Esophagus (tissue), 2 donors: ENCODE measurements at regions not wholly inside any gene's neighbourhood (a gene's known extent, or its start where the extent isn't known, plus 50 kb on each side); places are given as distances from the start of the nearest gene placed in this dataset.

Experiments used
- H3K27ac ChIP-seq, 2 donors: one replicate each; pipeline ENCODE4 v1.5.1; 2013; ENCODE audit warnings: low read depth in 2 of 2, mild to moderate bottlenecking in 2 of 2, inconsistent platforms in 1 of 2, low read length in 1 of 2, moderate library complexity in 1 of 2
- H3K27me3 ChIP-seq, 2 donors: one replicate each; pipeline ENCODE4 v1.6.1; 2013; ENCODE audit warnings: low read length in 2 of 2, control low read depth in 1 of 2, mild to moderate bottlenecking in 1 of 2; ENCODE audit not compliant: insufficient read depth in 2 of 2, control insufficient read depth in 1 of 2
- H3K36me3 ChIP-seq, 2 donors: one replicate each; pipeline ENCODE4 v1.6.1; 2013; ENCODE audit warnings: low read length in 1 of 2; ENCODE audit not compliant: control insufficient read depth in 2 of 2, insufficient read depth in 2 of 2
- H3K4me1 ChIP-seq, 2 donors: one replicate each; pipeline ENCODE4 v1.6.1; 2013; ENCODE audit warnings: low read length in 1 of 2; ENCODE audit not compliant: control insufficient read depth in 2 of 2, insufficient read depth in 2 of 2
- H3K4me3 ChIP-seq, 2 donors: one replicate each; pipeline ENCODE4 v1.5.1; 2013; ENCODE audit warnings: low read length in 2 of 2, mild to moderate bottlenecking in 2 of 2, low read depth in 1 of 2, moderate library complexity in 1 of 2
- H3K9me3 ChIP-seq, 2 donors: one replicate each; pipeline ENCODE4 v1.6.1; 2013; ENCODE audit warnings: mild to moderate bottlenecking in 2 of 2, low read depth in 1 of 2, low read length in 1 of 2, moderate library complexity in 1 of 2; ENCODE audit not compliant: control insufficient read depth in 2 of 2, insufficient read depth in 1 of 2
- WGBS, 2 donors: extraction: QIAGEN DNeasy Blood & Tissue Kit; methylation state at CpG; one replicate each; pipeline ENCODE4 v1.1.7; 2013; 5-methylcytosine and 5-hydroxymethylcytosine counted together
- donor health status: healthy with polysubstance abuse.
- donor health status: Bipolar disorder and iron deficiency.

DNA sequence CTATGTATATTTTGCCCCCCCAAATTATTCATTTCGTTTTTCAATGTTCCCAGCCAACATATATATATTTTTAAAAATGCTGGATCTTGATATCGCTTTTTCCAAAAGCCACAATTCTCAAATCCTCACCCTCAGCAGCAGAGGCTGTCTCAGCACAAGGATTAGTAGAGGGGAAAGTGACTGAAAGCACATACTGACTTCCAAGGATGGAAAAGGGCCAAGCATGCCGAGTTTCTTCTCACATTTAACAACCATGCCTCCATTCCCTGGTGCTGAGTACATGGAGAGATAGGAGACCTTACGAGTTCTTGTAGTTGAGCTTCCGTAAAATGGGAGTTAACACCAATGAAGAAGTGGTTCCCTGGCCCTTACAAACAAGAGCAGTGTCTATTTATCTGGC, 403.4 kb upstream of the DCN start:
- H3K4me3 ChIP-seq: no peak overlapping the region
- no peaks in the 10 kb centered on the region for H3K36me3 ChIP-seq
- no peak overlapping the region for H3K27ac ChIP-seq
- H3K9me3 ChIP-seq: no peaks in the 10 kb centered on the region
- H3K4me1 ChIP-seq: no peaks in the 10 kb centered on the region
- 80 to 82% methylated on average over 5 of the region's 5 CpGs for WGBS, 2 donors
- no peaks in the 10 kb centered on the region for H3K27me3 ChIP-seq

DNA sequence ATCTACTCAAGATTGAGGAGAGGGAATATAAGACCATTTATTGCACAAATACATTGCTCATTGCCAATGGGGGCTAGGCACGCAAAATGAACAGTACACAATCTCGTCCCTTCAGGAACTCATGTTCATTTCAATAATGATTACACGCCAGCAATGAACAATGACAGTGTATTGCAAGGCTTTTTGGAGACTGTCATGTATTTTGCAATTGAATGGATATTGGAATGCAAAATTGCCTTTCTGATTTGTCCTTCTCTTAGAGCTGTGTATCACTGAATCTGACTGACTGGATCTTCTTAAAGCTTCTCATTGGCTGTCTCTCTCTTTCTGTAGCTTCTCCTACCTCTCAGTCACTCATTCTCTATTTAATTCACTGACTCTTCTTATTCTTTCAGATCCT, 400.2 kb upstream of the DCN start:
- Histone ChIP-seq H3K27me3 (no peaks in the 10 kb centered on the region), H3K9me3 (no peaks in the 10 kb centered on the region), H3K36me3 (no peaks in the 10 kb centered on the region), H3K4me3 (no peak overlapping the region), H3K4me1 (no peaks in the 10 kb centered on the region), H3K27ac (no peak overlapping the region)
- WGBS, 2 donors: 95% methylated on average over 3 of the region's 3 CpGs

DNA sequence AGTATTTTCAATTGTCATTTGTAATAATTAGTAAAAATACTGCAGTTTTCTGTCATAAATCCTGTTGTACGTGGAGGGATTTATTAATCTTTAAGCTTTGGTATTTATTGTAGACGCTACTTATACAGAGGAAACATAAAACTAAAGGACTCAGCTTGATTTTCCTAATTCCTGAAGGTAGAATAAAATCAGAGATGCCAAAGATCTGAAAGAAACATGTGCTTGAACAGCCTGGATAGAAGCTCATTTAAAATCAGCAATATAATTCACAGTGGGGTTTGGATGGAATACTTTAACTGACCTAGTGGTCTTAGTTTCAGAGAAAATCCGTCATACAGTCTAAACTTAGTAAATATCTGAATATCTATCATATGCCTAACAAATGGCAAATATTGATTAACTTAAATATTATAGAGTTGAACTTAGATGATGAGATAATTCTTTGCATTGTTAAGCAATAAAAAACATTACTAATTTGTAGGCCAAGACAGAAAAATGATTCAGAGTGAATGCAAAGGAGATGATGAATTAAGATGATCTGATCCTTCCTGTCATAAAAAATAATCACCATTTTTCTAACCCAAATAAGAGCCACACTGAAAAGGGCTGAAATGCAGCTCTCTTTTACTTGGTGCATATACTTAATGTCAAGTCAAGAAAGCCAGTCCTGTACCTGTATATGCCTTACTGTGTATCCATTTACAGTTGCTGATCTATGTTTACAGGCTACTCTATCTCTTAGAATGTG, 397.1 kb upstream of the DCN start:
- no peaks in the 10 kb centered on the region for H3K4me1 ChIP-seq
- WGBS, 2 donors: 51 to 62% methylated on average over 3 of the region's 3 CpGs
- no peaks in the 10 kb centered on the region for H3K9me3 ChIP-seq
- H3K4me3 ChIP-seq: no peak overlapping the region
- no peaks in the 10 kb centered on the region for H3K27me3 ChIP-seq
- H3K36me3 ChIP-seq: no peaks in the 10 kb centered on the region
- no peak overlapping the region for H3K27ac ChIP-seq

DNA sequence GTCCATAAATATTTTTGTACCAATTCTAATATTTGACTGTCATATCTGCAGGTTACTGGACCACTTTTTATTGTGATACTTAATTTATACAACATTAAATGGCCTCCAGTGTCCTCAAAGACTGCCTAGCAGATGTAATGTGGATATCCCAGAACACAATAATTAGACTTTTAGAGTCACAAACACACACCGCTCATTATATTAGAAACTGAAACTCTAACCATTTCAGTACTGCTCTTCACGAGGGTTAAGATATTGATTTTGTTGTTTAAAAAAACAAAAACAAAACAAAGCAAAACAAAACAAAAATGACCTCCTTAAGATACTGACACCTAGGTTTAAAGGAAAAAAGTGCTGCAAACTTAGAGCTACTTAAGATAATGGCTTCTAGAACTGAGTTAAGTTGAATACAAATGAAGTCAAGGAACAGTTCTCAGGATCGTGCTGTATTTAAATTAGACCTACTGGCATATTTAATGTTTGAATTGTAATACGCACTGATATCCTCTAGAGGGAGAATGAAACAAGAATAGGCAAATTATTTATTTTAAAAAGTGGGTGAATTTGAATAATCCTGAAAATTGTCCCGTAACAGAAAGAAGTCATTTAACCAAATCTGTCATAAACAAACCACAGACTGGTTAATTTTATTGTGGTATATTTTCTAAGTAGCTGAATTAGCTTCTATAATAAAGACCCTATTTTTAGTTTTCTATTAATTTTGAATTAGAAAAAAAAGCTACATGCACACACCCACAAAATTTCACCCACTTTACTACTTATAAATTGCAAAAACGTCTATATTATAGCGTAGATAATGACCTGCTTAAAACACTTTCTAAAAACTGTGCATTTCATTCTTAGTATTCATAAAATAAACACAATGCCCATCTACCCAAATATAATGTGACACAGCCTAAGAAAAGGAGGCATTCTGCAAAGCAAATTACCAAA, 395.2 kb upstream of the DCN start:
- Histone ChIP-seq H3K4me3 (peak overlapping the region in 1 of 2 donors; percentile 26), H3K4me1 (no peaks in the 10 kb centered on the region), H3K36me3 (no peaks in the 10 kb centered on the region), H3K27me3 (no peaks in the 10 kb centered on the region), H3K27ac (no peak overlapping the region), H3K9me3 (no peaks in the 10 kb centered on the region)
- 15 to 17% methylated on average over 7 of the region's 7 CpGs for WGBS, 2 donors

DNA sequence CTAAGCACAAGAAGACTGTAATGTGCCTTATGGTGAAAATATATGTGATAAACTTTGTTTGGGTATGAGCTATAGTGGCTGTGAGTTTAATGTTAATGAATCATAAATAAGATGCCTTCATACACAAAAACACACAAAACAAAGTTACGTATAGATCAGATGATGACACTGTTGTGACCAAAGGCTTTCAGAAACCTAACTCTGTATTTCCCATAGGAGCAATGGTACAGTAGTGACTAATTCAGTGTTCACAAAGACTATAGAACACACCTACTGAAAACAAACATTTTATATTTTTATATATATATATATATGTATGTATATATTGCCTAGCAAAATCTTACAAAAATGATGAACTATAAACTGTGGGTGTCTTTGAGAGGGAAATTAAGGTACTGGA, 393.8 kb upstream of the DCN start:
- H3K9me3 ChIP-seq: no peaks in the 10 kb centered on the region
- no peak overlapping the region for H3K4me3 ChIP-seq
- no peak overlapping the region for H3K27ac ChIP-seq
- WGBS, 2 donors: 87 to 94% methylated on average over 1 of the region's 1 CpG
- H3K27me3 ChIP-seq: no peaks in the 10 kb centered on the region
- no peaks in the 10 kb centered on the region for H3K36me3 ChIP-seq
- H3K4me1 ChIP-seq: no peaks in the 10 kb centered on the region

DNA sequence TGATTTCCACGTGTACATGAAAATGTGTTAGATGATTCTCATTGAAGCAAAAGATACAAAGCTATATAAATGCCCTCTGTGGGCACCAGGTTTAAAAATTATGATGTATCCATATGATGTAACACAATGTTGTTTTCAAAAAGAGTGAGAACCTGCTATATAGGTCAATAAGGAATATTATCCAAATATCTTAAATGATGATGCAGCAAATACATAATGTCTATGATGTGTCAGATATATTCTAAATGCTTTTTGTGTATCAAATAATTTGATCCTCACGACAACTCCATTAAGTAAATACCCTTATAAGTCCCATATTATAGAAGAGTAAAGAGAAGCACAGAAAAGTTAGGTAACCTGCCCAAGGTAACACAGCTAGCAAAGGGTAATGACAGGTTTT, 393.0 kb upstream of the DCN start:
- Histone ChIP-seq H3K36me3 (no peaks in the 10 kb centered on the region), H3K27me3 (no peaks in the 10 kb centered on the region), H3K4me1 (no peaks in the 10 kb centered on the region), H3K4me3 (no peak overlapping the region), H3K9me3 (no peaks in the 10 kb centered on the region), H3K27ac (no peak overlapping the region)
- 93 to 94% methylated on average over 2 of the region's 2 CpGs for WGBS, 2 donors

DNA sequence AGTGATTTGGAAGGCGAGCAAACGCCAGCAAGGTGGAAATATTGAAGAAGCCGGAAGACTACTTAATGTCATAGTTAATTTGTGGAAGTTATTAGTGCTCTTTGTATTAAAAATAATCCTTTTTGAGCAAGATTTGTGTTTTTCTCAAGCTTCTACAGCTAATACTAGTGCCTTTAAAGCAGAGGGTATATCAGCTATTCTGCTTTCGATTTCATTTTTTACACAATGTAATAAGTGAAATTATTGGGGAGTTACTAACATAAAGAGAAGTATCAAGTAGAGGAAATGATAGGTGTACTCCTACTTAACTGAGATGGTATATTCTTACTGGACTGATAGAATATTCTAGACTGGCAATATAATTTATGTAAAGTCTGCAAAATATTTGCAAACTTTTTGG, 392.4 kb upstream of the DCN start:
- no peak overlapping the region for H3K4me3 ChIP-seq
- no peaks in the 10 kb centered on the region for H3K36me3 ChIP-seq
- H3K9me3 ChIP-seq: no peaks in the 10 kb centered on the region
- no peaks in the 10 kb centered on the region for H3K4me1 ChIP-seq
- H3K27me3 ChIP-seq: no peaks in the 10 kb centered on the region
- no peak overlapping the region for H3K27ac ChIP-seq
- 76 to 79% methylated on average over 4 of the region's 4 CpGs for WGBS, 2 donors

DNA sequence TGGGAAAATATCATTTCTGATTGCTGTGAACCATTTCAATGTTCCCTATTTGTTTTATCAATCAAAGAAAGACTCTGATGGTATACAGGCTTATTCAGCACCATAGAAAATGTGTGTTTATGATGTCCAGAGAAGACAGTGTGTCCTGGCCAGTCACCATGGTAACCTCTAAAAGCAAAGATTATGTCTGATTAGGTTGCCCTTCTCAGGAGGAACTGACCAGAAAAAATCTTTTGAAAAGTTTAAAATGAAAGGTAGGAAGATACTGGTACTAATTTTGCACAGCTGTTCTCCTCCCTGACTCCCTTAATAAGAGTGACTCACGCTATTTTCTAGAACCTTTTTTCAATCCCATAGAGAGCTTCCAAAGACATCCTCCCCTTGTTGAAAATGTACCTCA, 391.8 kb upstream of the DCN start:
- Histone ChIP-seq H3K4me1 (no peaks in the 10 kb centered on the region), H3K36me3 (no peaks in the 10 kb centered on the region), H3K9me3 (no peaks in the 10 kb centered on the region), H3K27ac (no peak overlapping the region), H3K27me3 (no peaks in the 10 kb centered on the region), H3K4me3 (no peak overlapping the region)
- 68 to 76% methylated on average over 1 of the region's 1 CpG for WGBS, 2 donors

DNA sequence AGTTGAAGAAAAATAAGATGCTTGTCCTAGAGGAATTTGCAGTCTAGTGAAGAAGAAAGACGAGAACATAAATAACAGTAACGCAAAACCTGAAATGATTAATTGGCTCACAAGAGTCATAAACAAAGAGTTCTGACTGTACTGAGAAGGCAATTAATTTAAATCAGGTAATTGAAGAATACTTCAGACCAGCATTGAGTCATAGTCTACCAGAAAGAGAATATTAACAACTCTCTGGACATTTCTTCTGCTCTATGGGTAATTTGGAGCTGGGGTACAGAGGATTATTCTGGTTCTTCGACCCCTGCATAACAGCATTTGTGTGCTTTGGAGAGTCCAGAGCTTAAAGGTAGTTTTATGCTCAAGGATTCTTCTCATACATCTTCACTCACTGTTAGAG, 390.3 kb upstream of the DCN start:
- Histone ChIP-seq H3K4me1 (no peaks in the 10 kb centered on the region), H3K27ac (no peak overlapping the region), H3K36me3 (no peaks in the 10 kb centered on the region), H3K4me3 (no peak overlapping the region), H3K27me3 (no peaks in the 10 kb centered on the region), H3K9me3 (no peaks in the 10 kb centered on the region)
- WGBS, 2 donors: 80 to 89% methylated on average over 3 of the region's 3 CpGs
